GM12878 (cell line): ENCODE measurements at regions not wholly inside any gene's neighbourhood (a gene's known extent, or its start where the extent isn't known, plus 50 kb on each side); places are given as distances from the start of the nearest gene placed in this dataset.

ENCODE experiments used
- NFYB ChIP-seq: IDR thresholded peaks from 2 replicates; pipeline ENCODE4 v1.6.1; 2011; ENCODE audit warnings: low read depth, mild to moderate bottlenecking, low read length, improper control_type of control experiment, moderate library complexity; ENCODE audit not compliant: insufficient read depth
- PAX8 ChIP-seq: fragments of 450-650 bp; IDR thresholded peaks from 2 replicates; pipeline ENCODE4 v1.6.1; 2017; ENCODE audit warnings: mild to moderate bottlenecking, moderate library complexity
- STAT1 ChIP-seq: fragments of 450-650 bp; conservative IDR thresholded peaks from 2 replicates; pipeline ENCODE4 v1.6.1; 2014; ENCODE audit warnings: antibody characterized with exemption, mild to moderate bottlenecking
- TBL1XR1 ChIP-seq: IDR thresholded peaks from 2 replicates; pipeline ENCODE4 v1.6.1; 2012; ENCODE audit warnings: low read depth, low read length, improper control_type of control experiment
- USF1 ChIP-seq: IDR thresholded peaks from 2 replicates; pipeline ENCODE4 v1.6.1; 2011; ENCODE audit warnings: borderline replicate concordance, low read depth, mild to moderate bottlenecking, moderate library complexity, mixed read lengths, low read length; ENCODE audit not compliant: insufficient read depth; ENCODE audit errors: extremely low read length
- ZBTB40 ChIP-seq: fragments of 450-650 bp; IDR thresholded peaks from 2 replicates; pipeline ENCODE4 v1.6.1; 2016; ENCODE audit warnings: mild to moderate bottlenecking, moderate library complexity, borderline replicate concordance
- ZNF207 ChIP-seq: fragments of 450-650 bp; IDR thresholded peaks from 2 replicates; pipeline ENCODE4 v1.6.1; 2014; ENCODE audit warnings: antibody characterized with exemption, mild to moderate bottlenecking, borderline replicate concordance
- ZNF217 ChIP-seq: fragments of 450-650 bp; IDR thresholded peaks from 2 replicates; pipeline ENCODE4 v1.6.1; 2017; ENCODE audit warnings: antibody characterized with exemption, mild to moderate bottlenecking
- ZNF384 ChIP-seq: IDR thresholded peaks from 2 replicates; pipeline ENCODE4 v1.6.1; 2012; ENCODE audit warnings: low read depth, mild to moderate bottlenecking, low read length, improper control_type of control experiment, borderline replicate concordance

GRCh38 chr6:21883595-21884328 lies 290.2 kb downstream of the SOX4 start (continued):
- TF ChIP-seq ZBTB40 (no peak), TBL1XR1 (no peak), ZNF217 (no peak), PAX8 (no peak), ZNF207 (no peak), ZNF384 (no peak), USF1 (no peak), NFYB (no peak), STAT1 (no peak)
